H9 (cell line): ENCODE measurements at regions not wholly inside any gene's neighbourhood (a gene's known extent, or its start where the extent isn't known, plus 50 kb on each side); places are given as distances from the start of the nearest gene placed in this dataset.

Source experiments
- DNase-seq: peaks from one replicate; pipeline ENCODE4 v3.0.0-alpha.2; 2017
- H2AFZ ChIP-seq: one replicate; pipeline ENCODE4 v1.6.1; 2013; ENCODE audit warnings: mild to moderate bottlenecking, low read length, control low read depth, moderate library complexity
- H2AK5ac ChIP-seq: 2 replicates; pipeline ENCODE4 v1.6.1; 2013; ENCODE audit warnings: low read length, control low read depth, mixed read lengths; ENCODE audit not compliant: insufficient read length
- H2BK120ac ChIP-seq: one replicate; pipeline ENCODE4 v1.6.1; 2013; ENCODE audit warnings: low read depth, mild to moderate bottlenecking, low read length, control low read depth, inconsistent platforms; ENCODE audit not compliant: poor library complexity, severe bottlenecking
- H2BK12ac ChIP-seq: 2 replicates; pipeline ENCODE4 v1.6.1; 2013; ENCODE audit warnings: low read length, control low read depth, mixed read lengths, low read depth; ENCODE audit not compliant: insufficient read length
- H2BK15ac ChIP-seq: 2 replicates; pipeline ENCODE4 v1.6.1; 2013; ENCODE audit warnings: low read depth, low read length, control low read depth
- H2BK20ac ChIP-seq: one replicate; pipeline ENCODE4 v1.6.1; 2013; ENCODE audit warnings: low read depth, mild to moderate bottlenecking, low read length, control low read depth, inconsistent platforms; ENCODE audit not compliant: poor library complexity, severe bottlenecking
- H2BK5ac ChIP-seq: 2 replicates; pipeline ENCODE4 v1.6.1; 2013; ENCODE audit warnings: low read length, control low read depth, mixed read lengths; ENCODE audit not compliant: insufficient read length
- H3K14ac ChIP-seq: 2 replicates; pipeline ENCODE4 v1.6.1; 2013; ENCODE audit warnings: low read length, control low read depth; ENCODE audit not compliant: insufficient read depth
- H3K18ac ChIP-seq: 2 replicates; pipeline ENCODE4 v1.6.1; 2013; ENCODE audit warnings: low read depth, mild to moderate bottlenecking, mixed read lengths, low read length, control low read depth; ENCODE audit not compliant: insufficient read length
- H3K23ac ChIP-seq: 2 replicates; pipeline ENCODE4 v1.6.1; 2013; ENCODE audit warnings: low read length, control low read depth, mixed read lengths, low read depth; ENCODE audit not compliant: insufficient read length
- H3K23me2 ChIP-seq: 2 replicates; pipeline ENCODE4 v1.6.1; 2013; ENCODE audit warnings: low read depth, mild to moderate bottlenecking, mixed read lengths, low read length, control low read depth; ENCODE audit not compliant: insufficient read length, poor library complexity, severe bottlenecking
- H3K27ac ChIP-seq: 2 replicates; pipeline ENCODE4 v1.5.1; 2013; ENCODE audit warnings: low read length, control low read depth, mixed read lengths, low read depth; ENCODE audit not compliant: insufficient read length
- H3K27me3 ChIP-seq: 2 replicates; pipeline ENCODE4 v1.6.1; 2013; ENCODE audit warnings: low read length, control low read depth, inconsistent platforms; ENCODE audit not compliant: insufficient read depth
- H3K4ac ChIP-seq: 2 replicates; pipeline ENCODE4 v1.6.1; 2013; ENCODE audit warnings: low read depth, mild to moderate bottlenecking, control low read depth, inconsistent platforms, low read length, moderate library complexity
- H3K4me1 ChIP-seq: 2 replicates; pipeline ENCODE4 v1.6.1; 2013; ENCODE audit warnings: low read length, control low read depth, inconsistent platforms; ENCODE audit not compliant: insufficient read depth
- H3K4me2 ChIP-seq: 2 replicates; pipeline ENCODE4 v1.6.1; 2013; ENCODE audit warnings: low read length, control low read depth, mixed read lengths; ENCODE audit not compliant: insufficient read length, insufficient read depth
- H3K56ac ChIP-seq: 2 replicates; pipeline ENCODE4 v1.6.1; 2013; ENCODE audit warnings: low read depth, mild to moderate bottlenecking, mixed read lengths, low read length, control low read depth; ENCODE audit not compliant: insufficient read length
- H3K79me1 ChIP-seq: 2 replicates; pipeline ENCODE4 v1.6.1; 2013; ENCODE audit warnings: low read depth, mild to moderate bottlenecking, moderate library complexity, low read length, control low read depth, inconsistent platforms; ENCODE audit not compliant: insufficient read depth, poor library complexity, severe bottlenecking
- H3K79me2 ChIP-seq: 2 replicates; pipeline ENCODE4 v1.6.1; 2013; ENCODE audit warnings: low read length, control low read depth, inconsistent platforms; ENCODE audit not compliant: insufficient read depth
- H3K9ac ChIP-seq: 2 replicates; pipeline ENCODE4 v1.6.1; 2013; ENCODE audit warnings: low read length, control low read depth, mixed read lengths; ENCODE audit not compliant: insufficient read length; ENCODE audit errors: extremely low read depth
- H3K9me3 ChIP-seq: one replicate; pipeline ENCODE4 v1.6.1; 2013; ENCODE audit warnings: low read depth, low read length, inconsistent platforms; ENCODE audit not compliant: control insufficient read depth
- H3T11ph ChIP-seq: one replicate; pipeline ENCODE4 v1.6.1; 2013; ENCODE audit warnings: mild to moderate bottlenecking, low read length, control low read depth, inconsistent platforms
- H4K20me1 ChIP-seq: one replicate; pipeline ENCODE4 v1.6.1; 2013; ENCODE audit not compliant: control insufficient read depth, insufficient read length, insufficient read depth
- H4K5ac ChIP-seq: 2 replicates; pipeline ENCODE4 v1.6.1; 2013; ENCODE audit warnings: low read depth, mild to moderate bottlenecking, mixed read lengths, low read length, control low read depth; ENCODE audit not compliant: insufficient read length
- H4K8ac ChIP-seq: replicated peaks from 2 replicates; pipeline ENCODE4 v1.6.1; 2013; ENCODE audit warnings: low read length, control low read depth, mixed read lengths, low read depth; ENCODE audit not compliant: insufficient read length
- H4K91ac ChIP-seq: 2 replicates; pipeline ENCODE4 v1.6.1; 2013; ENCODE audit warnings: low read depth, mild to moderate bottlenecking, moderate library complexity, mixed read lengths, low read length, control low read depth; ENCODE audit not compliant: insufficient read length
- H3K27ac Mint-ChIP-seq, 3 experiments: 2 replicates in 2 of 3; 3 replicates in 1 of 3; pipeline ENCODE4 v1.8.0; 2020 to 2021; ENCODE audit warnings: mixed read lengths in 3 of 3, mild to moderate bottlenecking in 1 of 3, moderate library complexity in 1 of 3
- H3K27me3 Mint-ChIP-seq: 2 replicates; pipeline ENCODE4 v1.8.0; 2021; ENCODE audit warnings: low read depth, mild to moderate bottlenecking, moderate library complexity, mixed read lengths
- H3K36me3 Mint-ChIP-seq, 3 experiments: 2 replicates in 2 of 3; 3 replicates in 1 of 3; pipeline ENCODE4 v1.8.0; 2020 to 2021; ENCODE audit warnings: low read depth in 3 of 3, mixed read lengths in 3 of 3; ENCODE audit not compliant: insufficient read depth in 1 of 3
- H3K4me1 Mint-ChIP-seq, 2 experiments: 2 replicates each; pipeline ENCODE4 v1.8.0; 2020; ENCODE audit warnings: mixed read lengths in 2 of 2
- H3K4me3 Mint-ChIP-seq, 2 experiments: 2 replicates in 1 of 2; 3 replicates in 1 of 2; pipeline ENCODE4 v1.8.0; 2020 to 2021; ENCODE audit warnings: mild to moderate bottlenecking in 2 of 2, mixed read lengths in 2 of 2, moderate library complexity in 1 of 2
- H3K9me3 Mint-ChIP-seq, 2 experiments: 2 replicates in 1 of 2; 3 replicates in 1 of 2; pipeline ENCODE4 v1.8.0; 2020; ENCODE audit warnings: mild to moderate bottlenecking in 2 of 2, mixed read lengths in 2 of 2, moderate library complexity in 1 of 2
- WGBS: extraction: QIAGEN DNeasy Blood & Tissue Kit; methylation state at CpG from one replicate; pipeline ENCODE4 v1.1.7; 2013; ENCODE audit warnings: missing lambda C conversion rate, low lambda C conversion rate, mixed read lengths; ENCODE audit not compliant: insufficient read length; ENCODE audit errors: extremely low coverage; 5-methylcytosine and 5-hydroxymethylcytosine counted together
- TF ChIP-seq, protein P1 (sequence below): fragments of 200-600 bp; sonication (generic); conservative IDR thresholded peaks from 3 replicates; pipeline ENCODE4 v1.8.0; 2021; ENCODE audit warnings: antibody characterized with exemption, mild to moderate bottlenecking

GRCh38 chr1:228964178-228965089 is 229.2 kb downstream of the RHOU start:
- no peak overlapping the region for H3K23ac ChIP-seq
- H3K4me2 ChIP-seq: no peak overlapping the region
- no peak overlapping the region for H3K14ac ChIP-seq
- H3T11ph ChIP-seq: no peak overlapping the region
- no peak overlapping the region for H2AK5ac ChIP-seq
- peak; percentile 24 for DNase-seq
- no peak overlapping the region for H3K56ac ChIP-seq
- no peaks in the 10 kb centered on the region for H3K27me3 ChIP-seq
- Mint-ChIP-seq H3K9me3 (no peaks in the 10 kb centered on the region), H3K27me3 (no peaks in the 10 kb centered on the region; the same call in 1 of the 2 replicates), H3K36me3 (no peaks in the 10 kb centered on the region), H3K4me1 (peaks cover 26 to 31% of the 10 kb centered on the region in 2 experiments), H3K4me3 (no peak overlapping the region), H3K27ac (peak overlapping the region in 1 of 3 experiments; percentile 23; a peak in 1 of 7 replicates)
- no peak overlapping the region for H2BK15ac ChIP-seq
- no peak overlapping the region for H3K4ac ChIP-seq
- H3K79me1 ChIP-seq: no peaks in the 10 kb centered on the region
- H3K23me2 ChIP-seq: no peaks in the 10 kb centered on the region
- H4K8ac ChIP-seq: no peak overlapping the region
- H3K27ac ChIP-seq: no peak overlapping the region
- H4K5ac ChIP-seq: no peak overlapping the region
- H2BK120ac ChIP-seq: no peak overlapping the region
- H3K4me1 ChIP-seq: no peaks in the 10 kb centered on the region; the same call in 1 of the 2 replicates
- no peak overlapping the region for H3K18ac ChIP-seq
- no peaks in the 10 kb centered on the region for H4K20me1 ChIP-seq
- H3K9ac ChIP-seq: no peak overlapping the region
- no peak overlapping the region for H2AFZ ChIP-seq
- H4K91ac ChIP-seq: no peak overlapping the region
- no peaks in the 10 kb centered on the region for H3K79me2 ChIP-seq
- H2BK5ac ChIP-seq: no peak overlapping the region
- H2BK20ac ChIP-seq: no peak overlapping the region
- no peak overlapping the region for H2BK12ac ChIP-seq
- no peaks in the 10 kb centered on the region for H3K9me3 ChIP-seq
- TF ChIP-seq, protein P1, sequence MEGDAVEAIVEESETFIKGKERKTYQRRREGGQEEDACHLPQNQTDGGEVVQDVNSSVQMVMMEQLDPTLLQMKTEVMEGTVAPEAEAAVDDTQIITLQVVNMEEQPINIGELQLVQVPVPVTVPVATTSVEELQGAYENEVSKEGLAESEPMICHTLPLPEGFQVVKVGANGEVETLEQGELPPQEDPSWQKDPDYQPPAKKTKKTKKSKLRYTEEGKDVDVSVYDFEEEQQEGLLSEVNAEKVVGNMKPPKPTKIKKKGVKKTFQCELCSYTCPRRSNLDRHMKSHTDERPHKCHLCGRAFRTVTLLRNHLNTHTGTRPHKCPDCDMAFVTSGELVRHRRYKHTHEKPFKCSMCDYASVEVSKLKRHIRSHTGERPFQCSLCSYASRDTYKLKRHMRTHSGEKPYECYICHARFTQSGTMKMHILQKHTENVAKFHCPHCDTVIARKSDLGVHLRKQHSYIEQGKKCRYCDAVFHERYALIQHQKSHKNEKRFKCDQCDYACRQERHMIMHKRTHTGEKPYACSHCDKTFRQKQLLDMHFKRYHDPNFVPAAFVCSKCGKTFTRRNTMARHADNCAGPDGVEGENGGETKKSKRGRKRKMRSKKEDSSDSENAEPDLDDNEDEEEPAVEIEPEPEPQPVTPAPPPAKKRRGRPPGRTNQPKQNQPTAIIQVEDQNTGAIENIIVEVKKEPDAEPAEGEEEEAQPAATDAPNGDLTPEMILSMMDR: no peak
- no CpG with 5 or more reads among the region's 12 CpGs for WGBS
